22Rv1 (cell line): ENCODE measurements at regions not wholly inside any gene's neighbourhood (a gene's known extent, or its start where the extent isn't known, plus 50 kb on each side); places are given as distances from the start of the nearest gene placed in this dataset.

Source experiments
- CTCF ChIP-seq: fragments of 450-650 bp; IDR thresholded peaks from 2 replicates; pipeline ENCODE4 v1.5.1; 2017; ENCODE audit warnings: mild to moderate bottlenecking
- ZFX ChIP-seq: fragments of 450-650 bp; IDR thresholded peaks from 2 replicates; pipeline ENCODE4 v1.6.1; 2017; ENCODE audit warnings: antibody characterized with exemption, borderline replicate concordance

- TF ChIP-seq CTCF (no peak), ZFX (no peak)
Measured at GRCh38 chr9:92173318-92173717, 58.1 kb upstream of the SPTLC1 start.
